SK-N-SH treated with all-trans-retinoic acid at 6 μM for 48 hours (cell line): ENCODE measurements at regions not wholly inside any gene's neighbourhood (a gene's known extent, or its start where the extent isn't known, plus 50 kb on each side); places are given as distances from the start of the nearest gene placed in this dataset.

Experiments used
- ATAC-seq: fragments of 200-7000 bp; cut with Tn5 transposase; 3 replicates; pipeline ENCODE4 v1.9.1; 2020; ENCODE audit warnings: mild to moderate bottlenecking, moderate library complexity
- CSDC2 ChIP-seq: fragments of 250-450 bp; sonication (Bioruptor Pico); IDR thresholded peaks from 2 replicates; pipeline ENCODE4 v1.5.0; 2020; ENCODE audit warnings: mild to moderate bottlenecking, moderate library complexity
- GLIS3 ChIP-seq: fragments of 250-450 bp; sonication (Bioruptor Pico); IDR thresholded peaks from 2 replicates; pipeline ENCODE4 v1.5.0; 2020; ENCODE audit warnings: mild to moderate bottlenecking, moderate library complexity
- OSR1 ChIP-seq: fragments of 250-450 bp; sonication (Bioruptor Pico); IDR thresholded peaks from 2 replicates; pipeline ENCODE4 v1.8.0; 2022; ENCODE audit warnings: moderate library complexity, mild to moderate bottlenecking, inconsistent platforms
- POU6F1 ChIP-seq: fragments of 250-450 bp; sonication (Bioruptor Pico); IDR thresholded peaks from 2 replicates; pipeline ENCODE4 v1.8.0; 2021; ENCODE audit warnings: low read depth, mild to moderate bottlenecking, moderate library complexity, borderline replicate concordance
- RARB ChIP-seq: fragments of 250-450 bp; sonication (Bioruptor Pico); IDR thresholded peaks from 2 replicates; pipeline ENCODE4 v1.8.0; 2021; ENCODE audit warnings: mild to moderate bottlenecking, moderate library complexity
- SNAI2 ChIP-seq: fragments of 250-450 bp; sonication (Bioruptor Pico); IDR thresholded peaks from 2 replicates; pipeline ENCODE4 v1.5.0; 2020; ENCODE audit warnings: mild to moderate bottlenecking, moderate library complexity
- TCF4 ChIP-seq: fragments of 250-450 bp; sonication (Bioruptor Pico); IDR thresholded peaks from 2 replicates; pipeline ENCODE4 v1.8.0; 2021; ENCODE audit warnings: mild to moderate bottlenecking, moderate library complexity, borderline replicate concordance
- TOX ChIP-seq: fragments of 250-450 bp; sonication (Bioruptor Pico); IDR thresholded peaks from 2 replicates; pipeline ENCODE4 v1.8.0; 2021; ENCODE audit warnings: mild to moderate bottlenecking, moderate library complexity, borderline replicate concordance
- ZC3H10 ChIP-seq: fragments of 250-450 bp; sonication (Bioruptor Pico); IDR thresholded peaks from 2 replicates; pipeline ENCODE4 v1.5.1; 2021; ENCODE audit warnings: mild to moderate bottlenecking, moderate library complexity
- ZFP3 ChIP-seq: fragments of 250-450 bp; sonication (Bioruptor Pico); IDR thresholded peaks from 2 replicates; pipeline ENCODE4 v1.5.0; 2020; ENCODE audit warnings: mild to moderate bottlenecking, moderate library complexity
- ZNF70 ChIP-seq: fragments of 450-650 bp; formaldehyde crosslinking; IDR thresholded peaks from 2 replicates; pipeline ENCODE4 v1.5.0; 2020; ENCODE audit warnings: mild to moderate bottlenecking, moderate library complexity
- ZNF8 ChIP-seq: fragments of 450-650 bp; formaldehyde crosslinking; IDR thresholded peaks from 2 replicates; pipeline ENCODE4 v1.5.0; 2020; ENCODE audit warnings: mild to moderate bottlenecking, moderate library complexity
- TF ChIP-seq, protein P1 (sequence below): fragments of 250-450 bp; sonication (Bioruptor Pico); IDR thresholded peaks from 2 replicates; pipeline ENCODE4 v1.5.0; 2020; ENCODE audit warnings: mild to moderate bottlenecking, moderate library complexity
- TF ChIP-seq, protein P2 (sequence below): fragments of 250-450 bp; sonication (Bioruptor Pico); IDR thresholded peaks from 2 replicates; pipeline ENCODE4 v1.8.0; 2020; ENCODE audit warnings: mild to moderate bottlenecking, moderate library complexity, borderline replicate concordance
- TF ChIP-seq, protein P3 (sequence below): fragments of 250-450 bp; sonication (Bioruptor Pico); IDR thresholded peaks from 2 replicates; pipeline ENCODE4 v1.5.1; 2021; ENCODE audit warnings: mild to moderate bottlenecking, moderate library complexity
- TF ChIP-seq, protein P4 (sequence below): fragments of 250-450 bp; sonication (Bioruptor Pico); IDR thresholded peaks from 2 replicates; pipeline ENCODE4 v1.5.1; 2020; ENCODE audit warnings: low read depth, mild to moderate bottlenecking, moderate library complexity

GRCh38 chr2:120605231-120605935, 130.3 kb upstream of the GLI2 start:
- TF ChIP-seq, protein P1, sequence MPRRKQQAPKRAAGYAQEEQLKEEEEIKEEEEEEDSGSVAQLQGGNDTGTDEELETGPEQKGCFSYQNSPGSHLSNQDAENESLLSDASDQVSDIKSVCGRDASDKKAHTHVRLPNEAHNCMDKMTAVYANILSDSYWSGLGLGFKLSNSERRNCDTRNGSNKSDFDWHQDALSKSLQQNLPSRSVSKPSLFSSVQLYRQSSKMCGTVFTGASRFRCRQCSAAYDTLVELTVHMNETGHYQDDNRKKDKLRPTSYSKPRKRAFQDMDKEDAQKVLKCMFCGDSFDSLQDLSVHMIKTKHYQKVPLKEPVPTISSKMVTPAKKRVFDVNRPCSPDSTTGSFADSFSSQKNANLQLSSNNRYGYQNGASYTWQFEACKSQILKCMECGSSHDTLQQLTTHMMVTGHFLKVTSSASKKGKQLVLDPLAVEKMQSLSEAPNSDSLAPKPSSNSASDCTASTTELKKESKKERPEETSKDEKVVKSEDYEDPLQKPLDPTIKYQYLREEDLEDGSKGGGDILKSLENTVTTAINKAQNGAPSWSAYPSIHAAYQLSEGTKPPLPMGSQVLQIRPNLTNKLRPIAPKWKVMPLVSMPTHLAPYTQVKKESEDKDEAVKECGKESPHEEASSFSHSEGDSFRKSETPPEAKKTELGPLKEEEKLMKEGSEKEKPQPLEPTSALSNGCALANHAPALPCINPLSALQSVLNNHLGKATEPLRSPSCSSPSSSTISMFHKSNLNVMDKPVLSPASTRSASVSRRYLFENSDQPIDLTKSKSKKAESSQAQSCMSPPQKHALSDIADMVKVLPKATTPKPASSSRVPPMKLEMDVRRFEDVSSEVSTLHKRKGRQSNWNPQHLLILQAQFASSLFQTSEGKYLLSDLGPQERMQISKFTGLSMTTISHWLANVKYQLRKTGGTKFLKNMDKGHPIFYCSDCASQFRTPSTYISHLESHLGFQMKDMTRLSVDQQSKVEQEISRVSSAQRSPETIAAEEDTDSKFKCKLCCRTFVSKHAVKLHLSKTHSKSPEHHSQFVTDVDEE: no peak
- TF ChIP-seq, protein P2, sequence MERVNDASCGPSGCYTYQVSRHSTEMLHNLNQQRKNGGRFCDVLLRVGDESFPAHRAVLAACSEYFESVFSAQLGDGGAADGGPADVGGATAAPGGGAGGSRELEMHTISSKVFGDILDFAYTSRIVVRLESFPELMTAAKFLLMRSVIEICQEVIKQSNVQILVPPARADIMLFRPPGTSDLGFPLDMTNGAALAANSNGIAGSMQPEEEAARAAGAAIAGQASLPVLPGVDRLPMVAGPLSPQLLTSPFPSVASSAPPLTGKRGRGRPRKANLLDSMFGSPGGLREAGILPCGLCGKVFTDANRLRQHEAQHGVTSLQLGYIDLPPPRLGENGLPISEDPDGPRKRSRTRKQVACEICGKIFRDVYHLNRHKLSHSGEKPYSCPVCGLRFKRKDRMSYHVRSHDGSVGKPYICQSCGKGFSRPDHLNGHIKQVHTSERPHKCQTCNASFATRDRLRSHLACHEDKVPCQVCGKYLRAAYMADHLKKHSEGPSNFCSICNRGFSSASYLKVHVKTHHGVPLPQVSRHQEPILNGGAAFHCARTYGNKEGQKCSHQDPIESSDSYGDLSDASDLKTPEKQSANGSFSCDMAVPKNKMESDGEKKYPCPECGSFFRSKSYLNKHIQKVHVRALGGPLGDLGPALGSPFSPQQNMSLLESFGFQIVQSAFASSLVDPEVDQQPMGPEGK (CRISPR knock-in tag): no peak
- TF ChIP-seq ZNF70 (CRISPR knock-in tag) (no peak), ZFP3 (CRISPR knock-in tag) (no peak), TCF4 (no peak), SNAI2 (CRISPR knock-in tag) (no peak), OSR1 (no peak), GLIS3 (CRISPR knock-in tag) (no peak)
- TF ChIP-seq, protein P3, sequence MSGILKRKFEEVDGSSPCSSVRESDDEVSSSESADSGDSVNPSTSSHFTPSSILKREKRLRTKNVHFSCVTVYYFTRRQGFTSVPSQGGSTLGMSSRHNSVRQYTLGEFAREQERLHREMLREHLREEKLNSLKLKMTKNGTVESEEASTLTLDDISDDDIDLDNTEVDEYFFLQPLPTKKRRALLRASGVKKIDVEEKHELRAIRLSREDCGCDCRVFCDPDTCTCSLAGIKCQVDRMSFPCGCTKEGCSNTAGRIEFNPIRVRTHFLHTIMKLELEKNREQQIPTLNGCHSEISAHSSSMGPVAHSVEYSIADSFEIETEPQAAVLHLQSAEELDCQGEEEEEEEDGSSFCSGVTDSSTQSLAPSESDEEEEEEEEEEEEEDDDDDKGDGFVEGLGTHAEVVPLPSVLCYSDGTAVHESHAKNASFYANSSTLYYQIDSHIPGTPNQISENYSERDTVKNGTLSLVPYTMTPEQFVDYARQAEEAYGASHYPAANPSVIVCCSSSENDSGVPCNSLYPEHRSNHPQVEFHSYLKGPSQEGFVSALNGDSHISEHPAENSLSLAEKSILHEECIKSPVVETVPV: no peak
- no peak for ATAC-seq

DNA sequence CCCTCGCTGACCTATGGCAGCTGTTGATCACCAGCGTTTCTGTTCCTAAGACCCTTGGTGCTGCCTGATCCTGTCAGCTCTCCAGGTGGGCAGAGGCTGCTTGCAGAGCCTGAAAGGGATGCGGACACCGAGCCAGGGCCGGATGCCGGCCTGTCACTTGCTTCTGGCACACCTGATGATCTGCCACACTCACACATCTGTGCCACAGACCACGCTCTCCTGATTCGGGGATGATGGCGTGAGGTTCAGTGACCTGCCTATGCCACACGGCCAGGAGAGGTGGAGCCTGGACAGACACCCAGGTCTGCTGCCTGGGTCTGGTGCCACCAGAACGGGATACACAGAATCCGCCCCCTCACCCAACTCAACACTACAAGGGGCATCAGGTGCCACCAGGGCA, 129.4 kb upstream of the GLI2 start:
- ATAC-seq: no peak
- TF ChIP-seq OSR1 (no peak), ZC3H10 (CRISPR knock-in tag) (no peak), SNAI2 (CRISPR knock-in tag) (no peak)
- TF ChIP-seq, protein P2 (CRISPR knock-in tag): no peak

GRCh38 chr2:120606931-120607330, 128.7 kb upstream of the GLI2 start:
- TF ChIP-seq POU6F1 (CRISPR knock-in tag) (no peak), TCF4 (no peak), ZNF8 (CRISPR knock-in tag) (no peak), GLIS3 (CRISPR knock-in tag) (no peak), CSDC2 (no peak), ZNF70 (CRISPR knock-in tag) (no peak), OSR1 (no peak), ZFP3 (CRISPR knock-in tag) (no peak), ZC3H10 (CRISPR knock-in tag) (no peak), RARB (no peak), TOX (CRISPR knock-in tag) (no peak), SNAI2 (CRISPR knock-in tag) (no peak)
- TF ChIP-seq, protein P4, sequence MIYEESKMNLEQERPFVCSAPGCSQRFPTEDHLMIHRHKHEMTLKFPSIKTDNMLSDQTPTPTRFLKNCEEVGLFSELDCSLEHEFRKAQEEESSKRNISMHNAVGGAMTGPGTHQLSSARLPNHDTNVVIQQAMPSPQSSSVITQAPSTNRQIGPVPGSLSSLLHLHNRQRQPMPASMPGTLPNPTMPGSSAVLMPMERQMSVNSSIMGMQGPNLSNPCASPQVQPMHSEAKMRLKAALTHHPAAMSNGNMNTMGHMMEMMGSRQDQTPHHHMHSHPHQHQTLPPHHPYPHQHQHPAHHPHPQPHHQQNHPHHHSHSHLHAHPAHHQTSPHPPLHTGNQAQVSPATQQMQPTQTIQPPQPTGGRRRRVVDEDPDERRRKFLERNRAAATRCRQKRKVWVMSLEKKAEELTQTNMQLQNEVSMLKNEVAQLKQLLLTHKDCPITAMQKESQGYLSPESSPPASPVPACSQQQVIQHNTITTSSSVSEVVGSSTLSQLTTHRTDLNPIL: no peak
- TF ChIP-seq, protein P3: no peak
- TF ChIP-seq, protein P1: no peak
- TF ChIP-seq, all 23 proteins: peak for 0
- ATAC-seq: no peak
